GM12878 (cell line): ENCODE measurements at regions not wholly inside any gene's neighbourhood (a gene's known extent, or its start where the extent isn't known, plus 50 kb on each side); places are given as distances from the start of the nearest gene placed in this dataset.

Experiments
- ATAC-seq: fragments of 200-7000 bp; cut with Tn5 transposase; 3 replicates; pipeline ENCODE4 v1.9.1; 2020; ENCODE audit warnings: mild to moderate bottlenecking, moderate library complexity
- BruUV-seq: library from RNA; stranded (reverse); fragments of 400-500 nt; replicated peaks from 2 replicates; lab custom pipeline; 2021; lab: Mats Ljungman, UMichigan
- CTCF ChIA-PET: fragments of 300-600 bp; sonication (Branson Sonifier 250); formaldehyde crosslinking; extraction: SDS; loops from one replicate; lab custom pipeline; 2021; ENCODE audit warnings: inconsistent platforms; lab: Yijun Ruan, JAX
- POLR2A ChIA-PET: fragments of 350-600 bp; formaldehyde crosslinking; extraction: SDS; loops from one replicate; lab custom pipeline; 2021; ENCODE audit warnings: inconsistent platforms; lab: Charles Lee
- RAD21 ChIA-PET: fragments of 300-600 bp; sonication (Branson Sonifier 250); formaldehyde crosslinking; loops from one replicate; lab custom pipeline; 2023; ENCODE audit warnings: antibody characterized with exemption; ENCODE audit not compliant: unreplicated experiment; lab: Charles Lee
- SMC1A ChIA-PET: fragments of 300-600 bp; sonication (Branson Sonifier 250); formaldehyde crosslinking; loops from one replicate; lab custom pipeline; 2023; ENCODE audit not compliant: unreplicated experiment, uncharacterized antibody; lab: Charles Lee
- DNase-seq: peaks from one replicate; pipeline ENCODE4 v3.0.0-alpha.2; 2011; ENCODE audit warnings: low read depth, low spot score
- FAIRE-seq: peaks from 3 replicates; lab custom pipeline; 2011; peaks lifted over from hg19 to GRCh38; lab: Jason Lieb, UNC
- H2AFZ ChIP-seq: 2 replicates; pipeline ENCODE4 v1.6.0; 2011; ENCODE audit warnings: low read depth, low read length, control low read depth; ENCODE audit not compliant: control insufficient read depth
- H3K27ac ChIP-seq: 2 replicates; pipeline ENCODE4 v1.5.1; 2011; ENCODE audit warnings: control low read depth; ENCODE audit not compliant: control insufficient read depth, insufficient read depth
- H3K27me3 ChIP-seq, 2 experiments: replicated peaks in 1 of 2; 2 replicates each; pipeline versions ENCODE4 v1.6.0 to v1.6.1; 2011; ENCODE audit warnings: low read length in 1 of 2; ENCODE audit not compliant: control insufficient read depth in 2 of 2, insufficient read depth in 2 of 2
- H3K36me3 ChIP-seq, 2 experiments: 2 replicates each; pipeline ENCODE4 v1.5.1; 2011; ENCODE audit warnings: low read length in 1 of 2; ENCODE audit not compliant: control insufficient read depth in 2 of 2, insufficient read depth in 2 of 2
- H3K4me1 ChIP-seq: 2 replicates; pipeline ENCODE4 v1.6.1; 2011; ENCODE audit warnings: mild to moderate bottlenecking, low read length, moderate library complexity, mixed read lengths; ENCODE audit not compliant: control insufficient read depth, insufficient read depth
- H3K4me2 ChIP-seq: 2 replicates; pipeline ENCODE4 v1.6.0; 2011; ENCODE audit warnings: control low read depth; ENCODE audit not compliant: control insufficient read depth, insufficient read depth
- H3K4me3 ChIP-seq: fragments of 200-600 bp; sonication (generic); 2 replicates; pipeline ENCODE4 v1.5.1; 2016
- H3K79me2 ChIP-seq: 2 replicates; pipeline ENCODE4 v1.6.0; 2011; ENCODE audit warnings: low read length; ENCODE audit not compliant: control insufficient read depth, insufficient read depth
- H3K9ac ChIP-seq: 2 replicates; pipeline ENCODE4 v1.8.0; 2011; ENCODE audit warnings: low read length, control low read depth, mixed read lengths; ENCODE audit not compliant: control insufficient read depth, insufficient read depth
- H3K9me3 ChIP-seq: replicated peaks from 3 replicates; pipeline ENCODE4 v1.5.1; 2011; ENCODE audit warnings: mild to moderate bottlenecking, low read length; ENCODE audit not compliant: control insufficient read depth, insufficient read depth
- H4K20me1 ChIP-seq: 2 replicates; pipeline ENCODE4 v1.6.0; 2011; ENCODE audit not compliant: control insufficient read depth, insufficient read depth
- BCL3 ChIP-seq: IDR thresholded peaks from 2 replicates; pipeline ENCODE4 v1.6.1; 2011; ENCODE audit warnings: borderline replicate concordance, low read depth, mild to moderate bottlenecking, moderate library complexity, low read length; ENCODE audit not compliant: insufficient read depth, poor library complexity, severe bottlenecking
- BHLHE40 ChIP-seq, 2 experiments: fragments of 450-650 bp in 1 of 2; IDR thresholded peaks; 2 replicates each; pipeline ENCODE4 v1.6.1; 2011 to 2017; ENCODE audit warnings: low read depth in 2 of 2, borderline replicate concordance in 1 of 2, improper control_type of control experiment in 1 of 2, low read length in 1 of 2, mild to moderate bottlenecking in 1 of 2
- CEBPZ ChIP-seq: fragments of 150-350 bp; IDR thresholded peaks from 2 replicates; pipeline ENCODE4 v1.6.1; 2016; ENCODE audit warnings: low read depth, low read length
- ELK1 ChIP-seq: IDR thresholded peaks from 2 replicates; pipeline ENCODE4 v1.6.1; 2012; ENCODE audit warnings: low read depth, low read length, improper control_type of control experiment
- HDAC6 ChIP-seq: fragments of 200-600 bp; sonication (generic); IDR thresholded peaks from one replicate; pipeline ENCODE4 v1.8.0; 2017; ENCODE audit warnings: antibody characterized with exemption; ENCODE audit not compliant: unreplicated experiment
- JUNB ChIP-seq: IDR thresholded peaks from 2 replicates; pipeline ENCODE4 v1.6.1; 2016; ENCODE audit warnings: antibody characterized with exemption, mild to moderate bottlenecking
- JUND ChIP-seq: IDR thresholded peaks from 2 replicates; pipeline ENCODE4 v1.6.1; 2012; ENCODE audit warnings: low read depth, mild to moderate bottlenecking, low read length, improper control_type of control experiment, moderate library complexity
- MLLT1 ChIP-seq: fragments of 450-650 bp; IDR thresholded peaks from 2 replicates; pipeline ENCODE4 v1.6.1; 2016; ENCODE audit warnings: mild to moderate bottlenecking
- NFIC ChIP-seq: IDR thresholded peaks from 2 replicates; pipeline ENCODE4 v1.6.1; 2012; ENCODE audit warnings: low read depth, mild to moderate bottlenecking, inconsistent platforms, low read length, moderate library complexity
- SIX5 ChIP-seq: IDR thresholded peaks from 2 replicates; pipeline ENCODE4 v1.6.1; 2011; ENCODE audit warnings: mild to moderate bottlenecking, low read depth, low read length, moderate library complexity; ENCODE audit not compliant: severe bottlenecking
- ZZZ3 ChIP-seq: IDR thresholded peaks from 2 replicates; pipeline ENCODE4 v1.6.1; 2011; ENCODE audit warnings: low read depth; ENCODE audit not compliant: control insufficient read depth, insufficient read length
- WGBS: methylation state at CpG from one replicate; pipeline ENCODE4 v1.1.6; 2016; ENCODE audit warnings: low lambda C conversion rate; ENCODE audit not compliant: insufficient replicate concordance, insufficient coverage; ENCODE audit errors: missing lambda C conversion rate; 5-methylcytosine and 5-hydroxymethylcytosine counted together
- in situ Hi-C: fragments of 300-500 bp; cut with MboI; formaldehyde crosslinking; loops from 9 replicates; pipeline ENCODE4 v1.14.3; 2018; ENCODE audit warnings: mixed read lengths
- intact Hi-C: fragments of 100-400 bp; cut with micrococcal nuclease; formaldehyde crosslinking; loops from one replicate; pipeline ENCODE4 v1.14.2; 2022; ENCODE audit not compliant: unreplicated experiment

GRCh38 chr10:113446739-113447138, 106.1 kb upstream of the HABP2 start (continued):
- no peak for TF ChIP-seq JUNB
- no peak for TF ChIP-seq MLLT1
- TF ChIP-seq ELK1 = no peak
- no peak for TF ChIP-seq NFIC

GRCh38 chr10:113447278-113447677, 105.6 kb upstream of the HABP2 start:
- ChIA-PET RAD21 (no interaction called here), CTCF (no interaction called here), SMC1A (no interaction called here), POLR2A (no interaction called here)
- no peak for DNase-seq
- Histone ChIP-seq H3K4me2 (no peak overlapping the region), H3K27ac (no peak overlapping the region), H3K9me3 (no peaks in the 10 kb centered on the region), H3K4me3 (no peak overlapping the region), H3K27me3 (no peaks in the 10 kb centered on the region; a peak in 1 of 4 replicates), H3K36me3 (no peaks in the 10 kb centered on the region), H3K9ac (no peak overlapping the region), H4K20me1 (no peaks in the 10 kb centered on the region), H3K4me1 (no peaks in the 10 kb centered on the region), H2AFZ (no peak overlapping the region), H3K79me2 (no peaks in the 10 kb centered on the region)
- no peak for TF ChIP-seq ZZZ3
- no peak for TF ChIP-seq HDAC6
- no peak for TF ChIP-seq BHLHE40 (IDR thresholded peaks at IDR 0.05; ENCODE audit: borderline replicate concordance in 1 of 2, low read depth in 2 of 2, low read length in 1 of 2)
- TF ChIP-seq CEBPZ = no peak
- TF ChIP-seq BCL3 = no peak
- no peak for TF ChIP-seq JUND
- TF ChIP-seq SIX5 = no peak
- ATAC-seq = no peak
- in situ Hi-C loops (no loop called here), intact Hi-C loops (no loop called here)
- WGBS = 0% methylated on average over 1 of the region's 1 CpG
- BruUV-seq = no TSS peak
- no peak for FAIRE-seq
